Type B pancreatic cell (in vitro differentiated cells): ENCODE measurements at regions not wholly inside any gene's neighbourhood (a gene's known extent, or its start where the extent isn't known, plus 50 kb on each side); places are given as distances from the start of the nearest gene placed in this dataset.

ENCODE experiments used
- DNase-seq: peaks from one replicate; pipeline ENCODE4 v3.0.0; 2021; ENCODE audit warnings: mixed read lengths; ENCODE audit not compliant: unreplicated experiment; ENCODE audit errors: extremely low spot score
- H3K27ac Mint-ChIP-seq: 2 replicates; pipeline ENCODE4 v1.8.0; 2021; ENCODE audit warnings: mild to moderate bottlenecking, mixed read lengths
- H3K27me3 Mint-ChIP-seq: 2 replicates; pipeline ENCODE4 v1.8.0; 2021; ENCODE audit warnings: mixed read lengths
- H3K36me3 Mint-ChIP-seq: 2 replicates; pipeline ENCODE4 v1.8.0; 2021; ENCODE audit warnings: mixed read lengths
- H3K4me1 Mint-ChIP-seq: one replicate; pipeline ENCODE4 v1.8.0; 2021; ENCODE audit warnings: mixed read lengths; ENCODE audit not compliant: unreplicated experiment
- H3K4me3 Mint-ChIP-seq: 2 replicates; pipeline ENCODE4 v1.8.0; 2021; ENCODE audit warnings: mild to moderate bottlenecking, mixed read lengths
- H3K9me3 Mint-ChIP-seq: 2 replicates; pipeline ENCODE4 v1.8.0; 2021; ENCODE audit warnings: mixed read lengths
- TF ChIP-seq, protein P1 (sequence below): fragments of 200-600 bp; sonication (generic); conservative IDR thresholded peaks from 2 replicates; pipeline ENCODE4 v1.5.0; 2021; ENCODE audit warnings: antibody characterized with exemption, mild to moderate bottlenecking

DNA sequence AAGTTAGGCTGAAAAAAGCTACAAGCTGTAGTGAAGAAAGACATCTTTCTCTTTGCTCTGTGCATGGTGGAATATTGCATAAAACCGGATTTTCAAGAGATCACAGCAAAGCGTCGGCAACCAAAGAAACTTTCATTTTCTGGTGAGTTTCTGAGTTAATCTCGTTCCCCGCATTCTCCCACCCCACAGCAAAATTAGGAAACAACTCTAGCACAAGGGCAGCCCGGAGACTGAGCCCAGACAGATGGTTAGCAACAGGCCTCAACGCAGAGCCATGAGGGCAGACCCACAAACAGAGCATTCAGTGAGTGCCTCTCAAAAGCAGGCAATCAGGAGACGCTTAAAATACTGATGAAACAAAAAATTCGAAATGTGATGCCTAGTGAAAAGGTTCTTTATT is 396.1 kb upstream of the KLF6 start:
- no peak for DNase-seq
- Mint-ChIP-seq H3K9me3 (peaks cover 10% of the 10 kb centered on the region), H3K27me3 (no peaks in the 10 kb centered on the region), H3K4me3 (no peak overlapping the region), H3K4me1 (peaks cover 9% of the 10 kb centered on the region), H3K36me3 (no peaks in the 10 kb centered on the region), H3K27ac (no peak overlapping the region)
- TF ChIP-seq, protein P1, sequence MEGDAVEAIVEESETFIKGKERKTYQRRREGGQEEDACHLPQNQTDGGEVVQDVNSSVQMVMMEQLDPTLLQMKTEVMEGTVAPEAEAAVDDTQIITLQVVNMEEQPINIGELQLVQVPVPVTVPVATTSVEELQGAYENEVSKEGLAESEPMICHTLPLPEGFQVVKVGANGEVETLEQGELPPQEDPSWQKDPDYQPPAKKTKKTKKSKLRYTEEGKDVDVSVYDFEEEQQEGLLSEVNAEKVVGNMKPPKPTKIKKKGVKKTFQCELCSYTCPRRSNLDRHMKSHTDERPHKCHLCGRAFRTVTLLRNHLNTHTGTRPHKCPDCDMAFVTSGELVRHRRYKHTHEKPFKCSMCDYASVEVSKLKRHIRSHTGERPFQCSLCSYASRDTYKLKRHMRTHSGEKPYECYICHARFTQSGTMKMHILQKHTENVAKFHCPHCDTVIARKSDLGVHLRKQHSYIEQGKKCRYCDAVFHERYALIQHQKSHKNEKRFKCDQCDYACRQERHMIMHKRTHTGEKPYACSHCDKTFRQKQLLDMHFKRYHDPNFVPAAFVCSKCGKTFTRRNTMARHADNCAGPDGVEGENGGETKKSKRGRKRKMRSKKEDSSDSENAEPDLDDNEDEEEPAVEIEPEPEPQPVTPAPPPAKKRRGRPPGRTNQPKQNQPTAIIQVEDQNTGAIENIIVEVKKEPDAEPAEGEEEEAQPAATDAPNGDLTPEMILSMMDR: no peak

DNA sequence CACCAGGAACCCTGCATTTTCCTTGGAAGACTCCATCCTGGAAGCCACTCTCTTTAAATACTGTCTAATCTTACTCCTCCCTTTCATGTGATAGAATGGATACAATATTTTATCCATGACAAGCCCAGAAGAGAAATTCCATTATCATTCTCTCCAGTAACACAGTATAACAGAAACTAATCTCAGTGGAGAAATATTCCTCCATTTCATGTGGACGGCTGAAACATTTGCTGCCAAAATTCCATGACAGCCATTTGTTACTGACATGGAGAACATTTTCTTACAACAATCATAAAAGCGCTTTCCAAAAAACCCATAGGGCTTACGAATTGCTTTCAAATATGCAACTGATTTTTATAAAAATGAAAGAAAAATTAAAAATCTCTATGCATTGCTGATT is 392.8 kb upstream of the KLF6 start:
- H3K27me3 Mint-ChIP-seq: no peaks in the 10 kb centered on the region
- H3K4me3 Mint-ChIP-seq: no peak overlapping the region
- H3K4me1 Mint-ChIP-seq: peaks cover 9% of the 10 kb centered on the region
- H3K9me3 Mint-ChIP-seq: peaks cover 5% of the 10 kb centered on the region
- TF ChIP-seq, protein P1: no peak
- no peak for DNase-seq
- H3K36me3 Mint-ChIP-seq: no peaks in the 10 kb centered on the region
- H3K27ac Mint-ChIP-seq: no peak overlapping the region

DNA sequence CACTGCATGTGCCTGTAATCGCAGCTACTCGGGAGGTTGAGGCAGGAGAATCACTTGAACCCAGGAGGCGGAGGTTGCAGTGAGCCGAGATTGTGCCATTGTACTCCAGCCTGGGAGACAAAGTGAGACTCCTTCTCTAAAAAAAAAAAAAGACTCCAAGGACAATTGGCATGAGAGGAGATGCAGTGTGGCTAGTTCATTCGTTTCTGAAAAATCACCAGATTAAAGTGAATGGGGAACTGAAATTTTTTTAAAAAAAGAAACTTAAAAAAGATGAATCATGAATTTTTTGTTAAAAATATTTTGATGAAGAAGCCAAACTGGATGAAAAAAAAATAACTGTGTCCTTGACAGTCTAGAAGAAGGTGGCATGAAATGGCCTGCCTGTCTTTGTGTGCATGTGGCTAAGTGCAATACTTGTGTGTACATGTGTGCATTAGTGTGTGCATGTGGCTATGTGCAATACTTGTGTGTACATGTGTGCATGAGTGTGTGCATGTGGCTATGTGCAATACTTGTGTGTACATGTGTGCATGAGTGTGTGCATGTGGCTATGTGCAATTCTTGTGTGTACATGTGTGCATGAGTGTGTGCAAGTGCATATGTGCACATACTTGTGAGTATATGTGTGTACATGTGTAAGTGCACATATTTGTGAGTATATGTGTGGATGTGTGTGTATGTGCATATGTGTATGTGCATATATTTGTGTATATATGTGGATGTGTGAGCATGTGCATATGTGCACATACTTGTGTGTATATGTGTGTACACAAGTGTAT is 391.7 kb upstream of the KLF6 start:
- Mint-ChIP-seq H3K27me3 (no peaks in the 10 kb centered on the region), H3K4me1 (peaks cover 8% of the 10 kb centered on the region), H3K36me3 (no peaks in the 10 kb centered on the region), H3K9me3 (peaks cover 9% of the 10 kb centered on the region), H3K27ac (no peak overlapping the region), H3K4me3 (no peak overlapping the region)
- TF ChIP-seq, protein P1: no peak
- DNase-seq: no peak

DNA sequence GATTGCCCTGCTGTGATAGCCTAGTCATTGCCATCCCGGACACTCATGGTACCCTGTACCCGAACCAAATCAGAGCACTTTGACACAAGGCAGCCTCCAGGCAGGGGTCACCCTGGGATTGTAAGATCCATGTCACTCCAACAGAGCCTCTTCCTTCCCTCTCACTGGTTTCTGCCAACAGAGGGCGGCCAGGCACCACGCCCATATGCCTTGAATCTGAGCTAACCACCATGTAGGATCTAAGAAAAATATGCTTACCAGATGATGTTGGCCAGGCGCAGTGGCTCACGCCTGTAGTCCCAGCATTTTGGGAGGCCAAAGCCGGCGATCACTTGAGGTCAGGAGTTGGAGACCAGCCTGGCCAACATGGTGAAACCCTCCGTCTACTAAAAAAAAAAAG is 389.2 kb upstream of the KLF6 start:
- peaks cover 13% of the 10 kb centered on the region for H3K9me3 Mint-ChIP-seq
- TF ChIP-seq, protein P1: no peak
- H3K27me3 Mint-ChIP-seq: no peaks in the 10 kb centered on the region
- peaks cover 4% of the 10 kb centered on the region for H3K36me3 Mint-ChIP-seq
- no peaks in the 10 kb centered on the region for H3K4me1 Mint-ChIP-seq
- H3K4me3 Mint-ChIP-seq: no peak overlapping the region
- DNase-seq: no peak
- peak overlapping the region; percentile 23 for H3K27ac Mint-ChIP-seq

DNA sequence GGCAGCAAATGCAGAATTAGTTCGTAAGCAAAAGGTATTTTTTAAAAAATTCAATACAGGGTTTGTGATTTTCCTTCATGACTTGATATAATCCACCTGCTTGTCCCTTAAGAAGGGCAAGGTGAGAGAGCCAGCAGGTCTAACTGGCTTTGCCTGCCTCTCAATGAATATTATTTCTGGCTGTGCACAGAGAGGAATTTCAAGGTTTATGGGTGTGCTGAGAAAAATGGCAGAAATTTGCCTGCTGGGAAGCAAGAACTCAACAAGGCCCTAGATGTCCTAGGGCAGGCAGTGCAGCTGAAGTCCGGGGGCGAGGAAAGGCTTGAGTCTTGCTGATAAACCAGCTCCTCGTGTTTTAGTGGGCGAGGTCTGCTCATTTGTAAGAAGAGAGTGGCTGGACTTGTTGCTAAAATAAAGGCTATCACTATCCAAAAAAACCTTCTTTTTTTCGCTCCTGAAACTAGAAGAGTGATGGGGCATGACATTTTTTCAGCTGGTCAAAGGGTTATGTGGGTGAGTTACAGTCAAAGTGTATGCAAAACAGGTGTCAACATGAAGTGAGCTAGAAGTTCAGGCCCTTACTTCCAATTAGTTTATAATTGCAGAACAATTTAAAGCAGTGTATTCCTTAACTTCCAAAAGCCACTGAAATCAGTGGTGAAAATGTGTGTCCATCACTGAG is 385.8 kb upstream of the KLF6 start:
- DNase-seq: no peak
- Mint-ChIP-seq H3K27me3 (no peaks in the 10 kb centered on the region), H3K27ac (peak overlapping the region; percentile 94), H3K9me3 (peaks cover 18% of the 10 kb centered on the region), H3K4me3 (peak overlapping the region; percentile 73), H3K36me3 (peaks cover 4% of the 10 kb centered on the region), H3K4me1 (no peaks in the 10 kb centered on the region)
- TF ChIP-seq, protein P1: no peak
